ENCODE measurements at regions not wholly inside any gene's neighbourhood (a gene's known extent, or its start where the extent isn't known, plus 50 kb on each side); places are given as distances from the start of the nearest gene placed in this dataset.

- DNase-seq (ENCODE audit: low spot score in 2 of 2) = no peak
- Histone ChIP-seq H3K27me3 (no peaks in the 10 kb centered on the region), H3K27ac (no peak overlapping the region), H3K36me3 (no peaks in the 10 kb centered on the region), H3K4me1 (no peaks in the 10 kb centered on the region), H3K4me3 (no peak overlapping the region), H3K9me3 (no peaks in the 10 kb centered on the region)
- intact Hi-C loops (cut with DNase I; ENCODE audit: low total_unique reads) = no loop called here
- TF ChIP-seq POLR2AphosphoS5 (IDR thresholded peaks at IDR 0.05) (no peak), POLR2A (IDR thresholded peaks at IDR 0.05) (no peak), CTCF (IDR thresholded peaks at IDR 0.05) (no peak)
These were observed 521.5 kb upstream of the HTR2A start for GRCh38 chr13:47418206-47418920.

- no peaks in the 10 kb centered on the region for H3K36me3 ChIP-seq
- H3K27ac ChIP-seq = no peak overlapping the region
- DNase-seq (ENCODE audit: low spot score in 2 of 2) = no peak
- no peak for TF ChIP-seq POLR2AphosphoS5 (IDR thresholded peaks at IDR 0.05)
- TF ChIP-seq POLR2A (IDR thresholded peaks at IDR 0.05) = no peak
- TF ChIP-seq CTCF (IDR thresholded peaks at IDR 0.05) = no peak
- no peak overlapping the region for H3K4me3 ChIP-seq
- no peaks in the 10 kb centered on the region for H3K9me3 ChIP-seq
- intact Hi-C loops (cut with DNase I; ENCODE audit: low total_unique reads) = no loop called here
- H3K27me3 ChIP-seq = no peaks in the 10 kb centered on the region
- no peaks in the 10 kb centered on the region for H3K4me1 ChIP-seq
These were observed 520.6 kb upstream of the HTR2A start for GRCh38 chr13:47417485-47417884.

- H3K9me3 ChIP-seq = no peaks in the 10 kb centered on the region
- intact Hi-C loops (cut with DNase I; ENCODE audit: low total_unique reads) = no loop called here
- DNase-seq (ENCODE audit: low spot score in 2 of 2) = peak in 1 of 2 donors; percentile 63
- no peak overlapping the region for H3K4me3 ChIP-seq
- no peaks in the 10 kb centered on the region for H3K27me3 ChIP-seq
- TF ChIP-seq POLR2A (IDR thresholded peaks at IDR 0.05) (no peak), POLR2AphosphoS5 (IDR thresholded peaks at IDR 0.05) (peak in 1 of 3 donors; percentile 68)
- H3K36me3 ChIP-seq = no peaks in the 10 kb centered on the region
- no peaks in the 10 kb centered on the region for H3K4me1 ChIP-seq
- H3K27ac ChIP-seq = peak overlapping the region; percentile 50 to 52
These were observed 518.2 kb upstream of the HTR2A start for GRCh38 chr13:47415048-47415447.

- no peak overlapping the region for H3K27ac ChIP-seq
- H3K27me3 ChIP-seq = no peaks in the 10 kb centered on the region
- no peak for DNase-seq (ENCODE audit: low spot score in 2 of 2)
- no peak overlapping the region for H3K4me3 ChIP-seq
- TF ChIP-seq CTCF (IDR thresholded peaks at IDR 0.05) = no peak
- no peak for TF ChIP-seq POLR2AphosphoS5 (IDR thresholded peaks at IDR 0.05)
- TF ChIP-seq POLR2A (IDR thresholded peaks at IDR 0.05) = no peak
- H3K9me3 ChIP-seq = no peaks in the 10 kb centered on the region
- no peaks in the 10 kb centered on the region for H3K36me3 ChIP-seq
- H3K4me1 ChIP-seq = no peaks in the 10 kb centered on the region
- intact Hi-C loops (cut with DNase I; ENCODE audit: low total_unique reads) = no loop called here
These were observed 516.7 kb upstream of the HTR2A start for GRCh38 chr13:47413526-47413925.

- intact Hi-C loops (cut with DNase I; ENCODE audit: low total_unique reads) = no loop called here
- Histone ChIP-seq H3K27ac (no peak overlapping the region), H3K27me3 (no peaks in the 10 kb centered on the region), H3K36me3 (no peaks in the 10 kb centered on the region), H3K4me3 (no peak overlapping the region), H3K9me3 (no peaks in the 10 kb centered on the region), H3K4me1 (no peaks in the 10 kb centered on the region)
- DNase-seq (ENCODE audit: low spot score in 2 of 2) = no peak
- no peak for TF ChIP-seq CTCF (IDR thresholded peaks at IDR 0.05)
These were observed 516.3 kb upstream of the HTR2A start for GRCh38 chr13:47413112-47413511.
